Ovary (tissue), 3 donors: ENCODE measurements at regions not wholly inside any gene's neighbourhood (a gene's known extent, or its start where the extent isn't known, plus 50 kb on each side); places are given as distances from the start of the nearest gene placed in this dataset.

ENCODE experiments used
- EP300 ChIP-seq: sonication (generic); formaldehyde crosslinking; IDR thresholded peaks from one replicate; pipeline ENCODE4 v1.6.1; 2017; ENCODE audit warnings: antibody characterized with exemption
- TF ChIP-seq, protein P1 (sequence below), 3 donors: fragments of 450-650 bp in 2 of 3; fragments of 200-600 bp in 1 of 3; IDR thresholded peaks; one replicate each; pipeline versions ENCODE4 v1.5.1 to v1.8.0; 2016 to 2022; ENCODE audit warnings: antibody characterized with exemption in 3 of 3, mild to moderate bottlenecking in 1 of 3
- donor health status: DM: no; HTN: no; CAD: no.

DNA sequence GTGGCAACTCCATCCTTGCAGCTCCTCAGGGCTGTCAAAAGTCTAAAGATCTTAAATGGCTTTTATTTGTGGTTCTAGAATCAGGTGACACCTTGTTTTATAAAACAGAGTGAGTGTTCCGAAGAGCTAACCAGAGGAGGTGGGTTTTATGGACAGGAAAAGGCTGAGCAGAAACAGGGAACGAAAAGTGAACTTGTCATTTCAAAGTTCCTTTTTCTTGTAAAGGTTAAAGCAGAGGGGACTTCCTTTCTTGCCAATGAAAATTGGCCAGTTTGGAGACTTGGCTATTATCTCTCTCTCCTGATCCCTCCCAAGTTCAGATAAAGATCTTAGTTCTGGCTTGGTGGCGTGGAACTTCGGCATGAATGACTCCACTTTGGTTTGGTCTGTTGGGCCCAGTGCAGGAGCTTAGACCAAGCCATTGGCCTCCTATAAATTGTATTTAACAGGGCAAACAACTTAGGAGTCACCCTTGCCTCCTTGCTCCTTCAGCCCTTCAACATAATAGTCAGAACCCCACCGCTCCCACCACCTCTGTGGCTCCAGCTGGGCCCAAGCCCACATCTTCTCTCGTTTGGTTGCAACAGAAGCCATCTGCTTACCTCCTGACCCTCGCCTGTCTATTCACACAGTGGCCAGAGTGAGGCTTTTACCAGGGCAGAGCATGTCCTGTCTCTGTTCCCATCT is 102.4 kb upstream of the THY1 start:
- TF ChIP-seq, protein P1, sequence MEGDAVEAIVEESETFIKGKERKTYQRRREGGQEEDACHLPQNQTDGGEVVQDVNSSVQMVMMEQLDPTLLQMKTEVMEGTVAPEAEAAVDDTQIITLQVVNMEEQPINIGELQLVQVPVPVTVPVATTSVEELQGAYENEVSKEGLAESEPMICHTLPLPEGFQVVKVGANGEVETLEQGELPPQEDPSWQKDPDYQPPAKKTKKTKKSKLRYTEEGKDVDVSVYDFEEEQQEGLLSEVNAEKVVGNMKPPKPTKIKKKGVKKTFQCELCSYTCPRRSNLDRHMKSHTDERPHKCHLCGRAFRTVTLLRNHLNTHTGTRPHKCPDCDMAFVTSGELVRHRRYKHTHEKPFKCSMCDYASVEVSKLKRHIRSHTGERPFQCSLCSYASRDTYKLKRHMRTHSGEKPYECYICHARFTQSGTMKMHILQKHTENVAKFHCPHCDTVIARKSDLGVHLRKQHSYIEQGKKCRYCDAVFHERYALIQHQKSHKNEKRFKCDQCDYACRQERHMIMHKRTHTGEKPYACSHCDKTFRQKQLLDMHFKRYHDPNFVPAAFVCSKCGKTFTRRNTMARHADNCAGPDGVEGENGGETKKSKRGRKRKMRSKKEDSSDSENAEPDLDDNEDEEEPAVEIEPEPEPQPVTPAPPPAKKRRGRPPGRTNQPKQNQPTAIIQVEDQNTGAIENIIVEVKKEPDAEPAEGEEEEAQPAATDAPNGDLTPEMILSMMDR (IDR thresholded peaks at IDR 0.05), result no peak
- no peak for TF ChIP-seq EP300
